Hepatocyte (in vitro differentiated cells): ENCODE measurements at regions not wholly inside any gene's neighbourhood (a gene's known extent, or its start where the extent isn't known, plus 50 kb on each side); places are given as distances from the start of the nearest gene placed in this dataset.

Experiments
- DNase-seq: peaks from one replicate; pipeline ENCODE4 v3.0.0-alpha.2; 2016; ENCODE audit warnings: low spot score
- H2AFZ ChIP-seq: fragments of 200-600 bp; sonication (generic); 2 replicates; pipeline ENCODE4 v1.6.0; 2016; ENCODE audit warnings: antibody characterized with exemption, mild to moderate bottlenecking
- H3K27ac ChIP-seq: fragments of 200-600 bp; sonication (generic); 2 replicates; pipeline ENCODE4 v1.5.1; 2016; ENCODE audit warnings: mild to moderate bottlenecking
- H3K27me3 ChIP-seq: fragments of 200-600 bp; sonication (generic); 2 replicates; pipeline ENCODE4 v1.6.1; 2016
- H3K36me3 ChIP-seq: fragments of 200-600 bp; sonication (generic); replicated peaks from 2 replicates; pipeline ENCODE4 v1.5.1; 2016; ENCODE audit warnings: low read depth; ENCODE audit not compliant: insufficient read depth
- H3K4me1 ChIP-seq: fragments of 200-600 bp; sonication (generic); 2 replicates; pipeline ENCODE4 v1.5.1; 2016; ENCODE audit warnings: mild to moderate bottlenecking, moderate library complexity; ENCODE audit not compliant: insufficient read depth
- H3K4me2 ChIP-seq: fragments of 200-600 bp; sonication (generic); 2 replicates; pipeline ENCODE4 v1.6.0; 2016
- H3K4me3 ChIP-seq: fragments of 200-600 bp; sonication (generic); 2 replicates; pipeline ENCODE4 v1.5.1; 2016; ENCODE audit warnings: mild to moderate bottlenecking
- H3K79me2 ChIP-seq: fragments of 200-600 bp; sonication (generic); 2 replicates; pipeline ENCODE4 v1.6.0; 2017; ENCODE audit warnings: mild to moderate bottlenecking
- H3K9me2 ChIP-seq: fragments of 200-600 bp; sonication (generic); replicated peaks from 2 replicates; pipeline ENCODE4 v1.6.0; 2017; ENCODE audit warnings: mild to moderate bottlenecking; ENCODE audit not compliant: insufficient read depth
- H3K9me3 ChIP-seq: fragments of 200-600 bp; sonication (generic); 2 replicates; pipeline ENCODE4 v1.5.1; 2016; ENCODE audit warnings: low read depth, mild to moderate bottlenecking
- H4K20me1 ChIP-seq: fragments of 200-600 bp; sonication (generic); 2 replicates; pipeline ENCODE4 v1.6.0; 2016; ENCODE audit warnings: mild to moderate bottlenecking; ENCODE audit not compliant: insufficient read depth, poor library complexity, severe bottlenecking
- CTCF ChIP-seq: fragments of 200-600 bp; sonication (generic); IDR thresholded peaks from 2 replicates; pipeline ENCODE4 v1.5.1; 2016; ENCODE audit warnings: antibody characterized with exemption, mild to moderate bottlenecking; ENCODE audit not compliant: poor library complexity
- EZH2 ChIP-seq: fragments of 200-600 bp; sonication (generic); IDR thresholded peaks from 2 replicates; pipeline ENCODE4 v1.6.1; 2016; ENCODE audit warnings: antibody characterized with exemption, mild to moderate bottlenecking, borderline replicate concordance
- EZH2phosphoT487 ChIP-seq: fragments of 200-600 bp; sonication (generic); IDR thresholded peaks from one replicate; pipeline ENCODE4 v1.6.1; 2018; ENCODE audit warnings: antibody characterized with exemption, mild to moderate bottlenecking, low read depth, moderate library complexity; ENCODE audit not compliant: unreplicated experiment, severe bottlenecking
- WGBS: methylation state at CpG from one replicate; pipeline ENCODE4 v1.1.6; 2016; ENCODE audit warnings: low lambda C conversion rate; ENCODE audit errors: missing lambda C conversion rate; 5-methylcytosine and 5-hydroxymethylcytosine counted together

DNA sequence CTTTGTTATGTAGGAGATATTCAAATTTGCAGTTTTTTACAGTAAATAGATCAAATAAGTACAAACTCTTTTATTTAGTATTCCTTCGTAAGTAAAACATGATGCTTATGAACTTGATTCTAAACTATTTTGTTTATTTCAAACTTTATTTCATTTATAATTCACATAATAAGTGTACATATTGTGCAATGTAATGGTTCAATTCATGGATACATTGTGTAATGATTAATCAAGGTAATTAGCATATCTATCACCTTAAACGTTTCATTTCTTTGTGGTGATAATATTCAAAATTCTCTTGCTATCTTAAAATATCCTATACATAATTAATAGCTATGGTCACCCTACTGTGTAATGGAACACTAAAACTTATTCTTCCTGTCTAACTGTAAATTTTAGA is 525.9 kb upstream of the ZNF804A start:
- H3K79me2 ChIP-seq = no peaks in the 10 kb centered on the region
- H3K36me3 ChIP-seq = no peaks in the 10 kb centered on the region
- no peak overlapping the region for H3K27ac ChIP-seq
- H3K4me1 ChIP-seq = no peaks in the 10 kb centered on the region
- no peaks in the 10 kb centered on the region for H3K27me3 ChIP-seq
- H4K20me1 ChIP-seq = no peaks in the 10 kb centered on the region
- no peak overlapping the region for H3K4me3 ChIP-seq
- H3K9me2 ChIP-seq = no peaks in the 10 kb centered on the region
- 75% methylated on average over 2 of the region's 2 CpGs for WGBS
- DNase-seq = no peak
- no peak for TF ChIP-seq CTCF
- no peak for TF ChIP-seq EZH2phosphoT487
- TF ChIP-seq EZH2 = no peak
- H3K9me3 ChIP-seq = no peaks in the 10 kb centered on the region
- no peak overlapping the region for H3K4me2 ChIP-seq
- H2AFZ ChIP-seq = no peak overlapping the region

DNA sequence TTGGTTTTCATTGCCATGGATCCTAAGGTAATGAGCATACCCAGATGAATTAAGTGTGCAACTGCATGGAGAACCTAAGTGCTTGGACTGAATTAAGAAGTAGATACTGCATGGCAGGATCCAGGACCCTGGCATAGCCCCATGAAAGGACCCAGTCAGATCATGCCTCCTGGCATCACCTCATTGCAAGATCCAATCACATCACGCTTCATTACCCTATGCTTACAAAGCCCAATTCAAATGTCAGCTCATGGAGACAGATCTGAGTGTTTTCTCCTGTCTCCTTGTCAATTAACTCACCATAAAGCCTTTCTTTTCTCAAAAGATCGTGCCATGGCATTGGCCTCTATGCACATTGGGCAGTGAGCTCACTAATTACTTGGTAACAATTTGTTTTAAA is 519.8 kb upstream of the ZNF804A start:
- DNase-seq = no peak
- no peaks in the 10 kb centered on the region for H3K9me2 ChIP-seq
- H3K4me2 ChIP-seq = no peak overlapping the region
- H4K20me1 ChIP-seq = no peaks in the 10 kb centered on the region
- no peak overlapping the region for H2AFZ ChIP-seq
- no peaks in the 10 kb centered on the region for H3K9me3 ChIP-seq
- TF ChIP-seq CTCF = no peak
- no peak for TF ChIP-seq EZH2
- no peak for TF ChIP-seq EZH2phosphoT487
- no peak overlapping the region for H3K27ac ChIP-seq
- H3K36me3 ChIP-seq = no peaks in the 10 kb centered on the region
- no peaks in the 10 kb centered on the region for H3K4me1 ChIP-seq
- 90% methylated on average over 2 of the region's 2 CpGs for WGBS
- no peak overlapping the region for H3K4me3 ChIP-seq
- H3K79me2 ChIP-seq = no peaks in the 10 kb centered on the region
- H3K27me3 ChIP-seq = no peaks in the 10 kb centered on the region

DNA sequence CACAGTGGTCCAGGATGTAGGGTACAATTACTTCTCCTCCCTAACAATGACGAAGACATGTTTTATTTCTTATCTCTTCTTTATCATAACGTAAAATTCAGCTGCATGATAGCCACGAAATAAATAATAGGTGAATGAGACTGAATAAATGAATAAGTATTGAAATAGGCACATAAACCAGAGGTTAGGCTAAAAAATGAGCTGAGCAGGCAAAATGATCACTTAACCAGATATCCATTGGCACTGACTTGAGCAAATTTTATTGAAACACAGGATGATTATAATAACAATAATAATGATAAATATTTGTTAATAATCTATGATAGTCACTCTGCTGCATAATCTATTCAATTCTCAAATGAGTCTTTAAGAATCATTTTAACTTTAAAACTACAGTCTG is 506.9 kb upstream of the ZNF804A start:
- WGBS = 78% methylated on average over 3 of the region's 3 CpGs
- no peak overlapping the region for H3K4me3 ChIP-seq
- no peak for TF ChIP-seq EZH2
- TF ChIP-seq CTCF = no peak
- no peak for TF ChIP-seq EZH2phosphoT487

DNA sequence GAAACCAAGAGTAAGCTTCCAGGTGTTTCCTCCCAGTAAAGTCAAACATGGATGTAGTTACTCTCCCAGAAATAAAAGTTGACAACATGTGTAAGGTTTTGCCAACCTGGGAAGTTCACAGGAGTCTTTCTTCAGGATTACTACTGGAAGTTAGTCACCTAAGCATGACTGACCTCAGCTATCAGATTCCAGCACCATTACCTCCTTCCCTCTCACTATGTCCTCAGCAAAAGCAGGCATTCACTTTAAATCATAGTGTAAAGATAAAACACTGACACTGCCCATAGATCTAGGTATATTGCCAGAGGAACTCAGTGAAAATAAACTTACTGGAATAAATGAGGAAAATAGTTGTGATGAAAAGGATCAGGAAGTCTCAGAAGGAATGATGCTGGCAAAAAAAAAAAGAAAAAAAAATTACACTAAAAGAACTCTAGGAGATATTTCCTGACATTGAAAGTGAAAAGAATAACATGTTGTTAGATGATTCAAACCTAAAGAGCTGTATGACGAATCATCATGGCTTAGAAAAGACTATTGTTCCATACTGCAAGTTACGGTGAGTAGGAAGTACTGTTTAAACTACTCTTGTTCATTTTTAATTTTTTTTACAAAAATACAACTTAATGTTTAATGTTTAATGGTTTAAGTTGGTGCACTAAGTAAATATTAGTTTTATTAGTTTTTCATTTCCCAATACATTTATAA is 484.5 kb upstream of the ZNF804A start:
- Histone ChIP-seq H3K9me2 (no peaks in the 10 kb centered on the region), H2AFZ (no peak overlapping the region), H3K4me3 (no peak overlapping the region), H3K4me2 (no peak overlapping the region), H3K9me3 (no peaks in the 10 kb centered on the region), H3K27ac (no peak overlapping the region), H3K79me2 (no peaks in the 10 kb centered on the region), H3K4me1 (no peaks in the 10 kb centered on the region), H4K20me1 (no peaks in the 10 kb centered on the region), H3K36me3 (no peaks in the 10 kb centered on the region), H3K27me3 (no peaks in the 10 kb centered on the region)
- no peak for TF ChIP-seq EZH2
- TF ChIP-seq EZH2phosphoT487 = no peak
- no peak for TF ChIP-seq CTCF
- DNase-seq = no peak
- whole genome bisulfite sequencing = 85% methylated on average over 2 of the region's 2 CpGs

More for the DNA sequence above, 506.9 kb upstream of the ZNF804A start:
- Histone ChIP-seq H3K4me2 (no peak overlapping the region), H2AFZ (no peak overlapping the region), H3K9me2 (no peaks in the 10 kb centered on the region), H3K27me3 (no peaks in the 10 kb centered on the region), H3K36me3 (no peaks in the 10 kb centered on the region), H3K4me1 (no peaks in the 10 kb centered on the region), H3K9me3 (no peaks in the 10 kb centered on the region), H3K79me2 (no peaks in the 10 kb centered on the region), H3K27ac (no peak overlapping the region), H4K20me1 (no peaks in the 10 kb centered on the region)
- DNase-seq = no peak
